Liver (tissue), 8 donors: ENCODE measurements at regions not wholly inside any gene's neighbourhood (a gene's known extent, or its start where the extent isn't known, plus 50 kb on each side); places are given as distances from the start of the nearest gene placed in this dataset.

Experiments
- DNase-seq: peaks from one replicate; pipeline ENCODE4 v3.0.0-alpha.2; 2017; ENCODE audit warnings: low spot score
- H3K27ac ChIP-seq, 2 donors: one replicate each; pipeline ENCODE4 v1.7.0; 2013; ENCODE audit warnings: inconsistent platforms in 2 of 2, low read length in 2 of 2, control low read depth in 1 of 2, low read depth in 1 of 2, mild to moderate bottlenecking in 1 of 2
- H3K27me3 ChIP-seq, 4 donors: one replicate each; pipeline versions ENCODE4 v1.6.1 to v1.7.0; 2013; ENCODE audit warnings: low read length in 3 of 4, inconsistent platforms in 1 of 4, mild to moderate bottlenecking in 1 of 4, moderate library complexity in 1 of 4; ENCODE audit not compliant: control insufficient read depth in 4 of 4, insufficient read depth in 4 of 4
- H3K36me3 ChIP-seq, 4 donors: one replicate each; pipeline versions ENCODE4 v1.6.1 to v1.7.0; 2013; ENCODE audit warnings: low read length in 3 of 4, mild to moderate bottlenecking in 3 of 4, low read depth in 1 of 4, moderate library complexity in 1 of 4; ENCODE audit not compliant: control insufficient read depth in 4 of 4, insufficient read depth in 3 of 4
- H3K4me1 ChIP-seq, 4 donors: one replicate each; pipeline versions ENCODE4 v1.6.1 to v1.7.0; 2013; ENCODE audit warnings: low read length in 3 of 4, mild to moderate bottlenecking in 3 of 4, moderate library complexity in 1 of 4; ENCODE audit not compliant: control insufficient read depth in 4 of 4, insufficient read depth in 4 of 4
- H3K4me3 ChIP-seq, 3 donors: one replicate each; pipeline versions ENCODE4 v1.6.1 to v1.7.0; 2013; ENCODE audit warnings: low read length in 3 of 3, control low read depth in 1 of 3, low read depth in 1 of 3, mild to moderate bottlenecking in 1 of 3
- H3K9ac ChIP-seq, 2 donors: one replicate each; pipeline ENCODE4 v1.7.0; 2013; ENCODE audit warnings: low read length in 2 of 2, mild to moderate bottlenecking in 2 of 2, moderate library complexity in 2 of 2, control low read depth in 1 of 2, low read depth in 1 of 2
- H3K9me3 ChIP-seq, 4 donors: one replicate each; pipeline versions ENCODE4 v1.6.1 to v1.7.0; 2013; ENCODE audit warnings: low read length in 3 of 4; ENCODE audit not compliant: control insufficient read depth in 4 of 4
- EGR1 ChIP-seq, 2 donors: IDR thresholded peaks; 2 replicates each; pipeline ENCODE4 v1.6.1; 2016 to 2018; ENCODE audit warnings: antibody characterized with exemption in 2 of 2, low read depth in 2 of 2
- FOXA1 ChIP-seq: IDR thresholded peaks from 2 replicates; pipeline ENCODE4 v1.6.1; 2016; ENCODE audit warnings: antibody characterized with exemption
- FOXA2 ChIP-seq: IDR thresholded peaks from 2 replicates; pipeline ENCODE4 v1.6.1; 2016; ENCODE audit warnings: antibody characterized with exemption
- GABPA ChIP-seq, 2 donors: IDR thresholded peaks in 1 of 2; conservative IDR thresholded peaks in 1 of 2; 2 replicates each; pipeline ENCODE4 v1.6.1; 2016; ENCODE audit warnings: antibody characterized with exemption in 2 of 2, mild to moderate bottlenecking in 1 of 2, moderate library complexity in 1 of 2
- HNF4A ChIP-seq, 2 donors: conservative IDR thresholded peaks; 2 replicates each; pipeline ENCODE4 v1.6.1; 2016; ENCODE audit warnings: antibody characterized with exemption in 2 of 2, mild to moderate bottlenecking in 2 of 2
- HNF4G ChIP-seq: IDR thresholded peaks from 2 replicates; pipeline ENCODE4 v1.6.1; 2016; ENCODE audit warnings: antibody characterized with exemption
- JUND ChIP-seq, 2 donors: IDR thresholded peaks; 2 replicates each; pipeline ENCODE4 v1.6.1; 2016; ENCODE audit warnings: antibody characterized with exemption in 2 of 2
- NR2F2 ChIP-seq: IDR thresholded peaks from 2 replicates; pipeline ENCODE4 v1.6.1; 2016; ENCODE audit warnings: antibody characterized with exemption
- RAD21 ChIP-seq, 2 donors: IDR thresholded peaks; 2 replicates each; pipeline ENCODE4 v1.6.1; 2016; ENCODE audit warnings: antibody characterized with exemption in 2 of 2, mild to moderate bottlenecking in 2 of 2
- RXRA ChIP-seq, 2 donors: IDR thresholded peaks; 2 replicates each; pipeline ENCODE4 v1.6.1; 2017 to 2018; ENCODE audit warnings: antibody characterized with exemption in 2 of 2, mild to moderate bottlenecking in 1 of 2
- SP1 ChIP-seq: IDR thresholded peaks from 2 replicates; pipeline ENCODE4 v1.6.1; 2018; ENCODE audit warnings: antibody characterized with exemption, mild to moderate bottlenecking
- TAF1 ChIP-seq: conservative IDR thresholded peaks from 2 replicates; pipeline ENCODE4 v1.6.1; 2016; ENCODE audit warnings: antibody characterized with exemption, mild to moderate bottlenecking
- YY1 ChIP-seq: IDR thresholded peaks from 2 replicates; pipeline ENCODE4 v1.6.1; 2016; ENCODE audit warnings: antibody characterized with exemption, mild to moderate bottlenecking
- WGBS: extraction: QIAGEN DNeasy Blood & Tissue Kit; methylation state at CpG from one replicate; pipeline ENCODE4 v1.1.7; 2013; 5-methylcytosine and 5-hydroxymethylcytosine counted together
- TF ChIP-seq, protein P1 (sequence below): IDR thresholded peaks from 2 replicates; pipeline ENCODE4 v1.6.1; 2016; ENCODE audit warnings: antibody characterized with exemption
- TF ChIP-seq, protein P2 (sequence below): IDR thresholded peaks from 2 replicates; pipeline ENCODE4 v1.6.1; 2016; ENCODE audit warnings: antibody characterized with exemption
- TF ChIP-seq, protein P3 (sequence below): fragments of 150-350 bp; IDR thresholded peaks from 2 replicates; pipeline ENCODE4 v1.5.1; 2017; ENCODE audit warnings: improper control_type of control experiment, low read depth, low read length; ENCODE audit not compliant: missing input control
- TF ChIP-seq, protein P4 (sequence below): IDR thresholded peaks from 2 replicates; pipeline ENCODE4 v1.6.1; 2016; ENCODE audit warnings: antibody characterized with exemption, mild to moderate bottlenecking
- donor health status: healthy.
- donor health status: healthy.
- donor health status: healthy.
- donor health status: healthy.
- donor health status: healthy.

DNA sequence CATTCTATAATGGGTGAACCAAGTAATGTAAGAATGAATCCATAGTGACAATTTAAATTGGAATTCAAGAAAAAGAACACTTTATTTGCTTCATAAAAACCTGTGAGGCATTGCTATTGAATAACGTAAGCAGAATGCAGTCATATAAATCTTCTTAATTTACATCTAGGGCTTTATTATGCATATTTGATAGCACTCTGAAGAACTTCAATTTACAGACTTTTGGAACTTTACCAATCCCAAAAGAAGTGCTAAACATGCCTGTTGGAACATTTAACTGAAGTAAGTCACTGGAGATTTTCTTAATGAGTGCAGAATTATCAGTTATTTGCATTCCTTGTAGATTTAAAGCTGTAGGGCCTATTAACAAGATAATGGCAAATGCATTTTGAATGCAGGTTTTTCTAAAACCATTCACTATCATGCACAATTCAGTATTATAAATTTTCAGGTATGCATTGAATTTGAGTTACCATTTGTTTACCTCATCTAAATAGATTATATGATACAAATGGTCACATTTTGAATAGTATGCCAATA, 1181.2 kb downstream of the ARAP2 start:
- WGBS = 74% methylated on average over 1 of the region's 1 CpG
- Histone ChIP-seq H3K4me1 (no peaks in the 10 kb centered on the region), H3K9ac (no peak overlapping the region), H3K27me3 (no peaks in the 10 kb centered on the region), H3K27ac (no peak overlapping the region), H3K4me3 (no peak overlapping the region), H3K9me3 (no peaks in the 10 kb centered on the region), H3K36me3 (no peaks in the 10 kb centered on the region)
- no peak for DNase-seq
- TF ChIP-seq HNF4G (no peak), RXRA (IDR thresholded peaks at IDR 0.05) (no peak), RAD21 (IDR thresholded peaks at IDR 0.05) (no peak), HNF4A (conservative IDR thresholded peaks at IDR 0.05) (no peak), TAF1 (no peak), YY1 (no peak), EGR1 (IDR thresholded peaks at IDR 0.05; ENCODE audit: low read depth in 2 of 2) (no peak), JUND (IDR thresholded peaks at IDR 0.05) (no peak), GABPA (IDR thresholded peaks at IDR 0.05 in 1 of 2, conservative IDR thresholded peaks at IDR 0.05 in 1 of 2) (no peak), FOXA1 (no peak)
- TF ChIP-seq, protein P1, sequence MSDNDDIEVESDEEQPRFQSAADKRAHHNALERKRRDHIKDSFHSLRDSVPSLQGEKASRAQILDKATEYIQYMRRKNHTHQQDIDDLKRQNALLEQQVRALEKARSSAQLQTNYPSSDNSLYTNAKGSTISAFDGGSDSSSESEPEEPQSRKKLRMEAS = no peak
- TF ChIP-seq, protein P2, sequence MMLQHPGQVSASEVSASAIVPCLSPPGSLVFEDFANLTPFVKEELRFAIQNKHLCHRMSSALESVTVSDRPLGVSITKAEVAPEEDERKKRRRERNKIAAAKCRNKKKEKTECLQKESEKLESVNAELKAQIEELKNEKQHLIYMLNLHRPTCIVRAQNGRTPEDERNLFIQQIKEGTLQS = no peak
- TF ChIP-seq, protein P3, sequence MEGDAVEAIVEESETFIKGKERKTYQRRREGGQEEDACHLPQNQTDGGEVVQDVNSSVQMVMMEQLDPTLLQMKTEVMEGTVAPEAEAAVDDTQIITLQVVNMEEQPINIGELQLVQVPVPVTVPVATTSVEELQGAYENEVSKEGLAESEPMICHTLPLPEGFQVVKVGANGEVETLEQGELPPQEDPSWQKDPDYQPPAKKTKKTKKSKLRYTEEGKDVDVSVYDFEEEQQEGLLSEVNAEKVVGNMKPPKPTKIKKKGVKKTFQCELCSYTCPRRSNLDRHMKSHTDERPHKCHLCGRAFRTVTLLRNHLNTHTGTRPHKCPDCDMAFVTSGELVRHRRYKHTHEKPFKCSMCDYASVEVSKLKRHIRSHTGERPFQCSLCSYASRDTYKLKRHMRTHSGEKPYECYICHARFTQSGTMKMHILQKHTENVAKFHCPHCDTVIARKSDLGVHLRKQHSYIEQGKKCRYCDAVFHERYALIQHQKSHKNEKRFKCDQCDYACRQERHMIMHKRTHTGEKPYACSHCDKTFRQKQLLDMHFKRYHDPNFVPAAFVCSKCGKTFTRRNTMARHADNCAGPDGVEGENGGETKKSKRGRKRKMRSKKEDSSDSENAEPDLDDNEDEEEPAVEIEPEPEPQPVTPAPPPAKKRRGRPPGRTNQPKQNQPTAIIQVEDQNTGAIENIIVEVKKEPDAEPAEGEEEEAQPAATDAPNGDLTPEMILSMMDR = no peak
- TF ChIP-seq, protein P4, sequence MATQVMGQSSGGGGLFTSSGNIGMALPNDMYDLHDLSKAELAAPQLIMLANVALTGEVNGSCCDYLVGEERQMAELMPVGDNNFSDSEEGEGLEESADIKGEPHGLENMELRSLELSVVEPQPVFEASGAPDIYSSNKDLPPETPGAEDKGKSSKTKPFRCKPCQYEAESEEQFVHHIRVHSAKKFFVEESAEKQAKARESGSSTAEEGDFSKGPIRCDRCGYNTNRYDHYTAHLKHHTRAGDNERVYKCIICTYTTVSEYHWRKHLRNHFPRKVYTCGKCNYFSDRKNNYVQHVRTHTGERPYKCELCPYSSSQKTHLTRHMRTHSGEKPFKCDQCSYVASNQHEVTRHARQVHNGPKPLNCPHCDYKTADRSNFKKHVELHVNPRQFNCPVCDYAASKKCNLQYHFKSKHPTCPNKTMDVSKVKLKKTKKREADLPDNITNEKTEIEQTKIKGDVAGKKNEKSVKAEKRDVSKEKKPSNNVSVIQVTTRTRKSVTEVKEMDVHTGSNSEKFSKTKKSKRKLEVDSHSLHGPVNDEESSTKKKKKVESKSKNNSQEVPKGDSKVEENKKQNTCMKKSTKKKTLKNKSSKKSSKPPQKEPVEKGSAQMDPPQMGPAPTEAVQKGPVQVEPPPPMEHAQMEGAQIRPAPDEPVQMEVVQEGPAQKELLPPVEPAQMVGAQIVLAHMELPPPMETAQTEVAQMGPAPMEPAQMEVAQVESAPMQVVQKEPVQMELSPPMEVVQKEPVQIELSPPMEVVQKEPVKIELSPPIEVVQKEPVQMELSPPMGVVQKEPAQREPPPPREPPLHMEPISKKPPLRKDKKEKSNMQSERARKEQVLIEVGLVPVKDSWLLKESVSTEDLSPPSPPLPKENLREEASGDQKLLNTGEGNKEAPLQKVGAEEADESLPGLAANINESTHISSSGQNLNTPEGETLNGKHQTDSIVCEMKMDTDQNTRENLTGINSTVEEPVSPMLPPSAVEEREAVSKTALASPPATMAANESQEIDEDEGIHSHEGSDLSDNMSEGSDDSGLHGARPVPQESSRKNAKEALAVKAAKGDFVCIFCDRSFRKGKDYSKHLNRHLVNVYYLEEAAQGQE = no peak

DNA sequence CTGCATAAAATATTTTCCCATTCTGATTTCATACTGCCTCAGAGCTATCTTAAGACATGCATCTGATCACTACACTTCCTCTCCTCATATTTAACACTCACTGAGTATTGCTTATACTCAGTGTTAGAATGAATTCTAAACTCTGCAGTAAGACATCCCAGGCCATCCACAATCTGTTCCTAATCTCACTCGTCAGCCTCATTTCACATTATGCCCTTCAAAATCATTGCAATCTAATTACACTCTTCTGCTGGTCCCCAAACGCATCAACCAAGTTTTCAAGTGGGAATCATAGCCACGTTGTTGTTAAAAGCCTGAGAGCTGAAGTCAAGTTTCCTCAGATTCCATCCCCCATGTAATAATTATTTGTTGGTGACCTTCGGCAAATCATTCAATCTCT, 1177.9 kb downstream of the ARAP2 start:
- Histone ChIP-seq H3K27me3 (no peaks in the 10 kb centered on the region), H3K27ac (no peak overlapping the region), H3K36me3 (no peaks in the 10 kb centered on the region), H3K9ac (no peak overlapping the region), H3K4me3 (no peak overlapping the region), H3K9me3 (no peaks in the 10 kb centered on the region), H3K4me1 (no peaks in the 10 kb centered on the region)
- DNase-seq = no peak
- 74% methylated on average over 4 of the region's 4 CpGs for WGBS
- TF ChIP-seq RXRA (IDR thresholded peaks at IDR 0.05) (no peak), FOXA2 (no peak), JUND (IDR thresholded peaks at IDR 0.05) (no peak), HNF4A (conservative IDR thresholded peaks at IDR 0.05) (no peak), EGR1 (IDR thresholded peaks at IDR 0.05; ENCODE audit: low read depth in 2 of 2) (no peak), NR2F2 (no peak), SP1 (no peak), GABPA (IDR thresholded peaks at IDR 0.05 in 1 of 2, conservative IDR thresholded peaks at IDR 0.05 in 1 of 2) (no peak), FOXA1 (no peak), TAF1 (no peak), HNF4G (no peak)
- TF ChIP-seq, protein P4 = no peak
- TF ChIP-seq, protein P3 = no peak
- TF ChIP-seq, protein P2 = no peak
